ENCODE measurements at regions not wholly inside any gene's neighbourhood (a gene's known extent, or its start where the extent isn't known, plus 50 kb on each side); places are given as distances from the start of the nearest gene placed in this dataset.
"Not testable (repeated sequence)": the region's sequence is repeated elsewhere in the genome, so short reads cannot be mapped to it uniquely, and the experiment has no call there.

DNA sequence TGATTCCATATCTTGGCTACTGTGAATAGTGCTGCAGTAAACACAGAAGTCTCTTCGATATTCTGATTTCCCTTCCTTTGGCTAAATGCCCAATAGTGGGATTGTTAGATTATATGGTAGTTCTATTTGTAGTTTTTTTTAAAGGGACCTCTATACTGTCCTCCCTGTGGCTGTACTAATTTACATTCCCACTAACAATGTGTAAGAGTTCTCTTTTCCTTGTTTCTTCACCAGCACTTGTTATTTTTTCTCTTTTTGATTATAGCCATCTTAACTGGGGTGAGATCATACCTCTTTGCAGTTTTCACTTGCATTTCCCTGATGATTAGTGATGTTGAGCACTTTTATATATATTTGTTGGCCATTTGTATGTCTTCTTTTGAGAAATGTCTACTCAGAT, 102.0 kb downstream of the CARTPT start:
- TF ChIP-seq ZFX (IDR thresholded peaks at IDR 0.05) (no peak), CTCF (conservative IDR thresholded peaks at IDR 0.05) (no peak)

DNA sequence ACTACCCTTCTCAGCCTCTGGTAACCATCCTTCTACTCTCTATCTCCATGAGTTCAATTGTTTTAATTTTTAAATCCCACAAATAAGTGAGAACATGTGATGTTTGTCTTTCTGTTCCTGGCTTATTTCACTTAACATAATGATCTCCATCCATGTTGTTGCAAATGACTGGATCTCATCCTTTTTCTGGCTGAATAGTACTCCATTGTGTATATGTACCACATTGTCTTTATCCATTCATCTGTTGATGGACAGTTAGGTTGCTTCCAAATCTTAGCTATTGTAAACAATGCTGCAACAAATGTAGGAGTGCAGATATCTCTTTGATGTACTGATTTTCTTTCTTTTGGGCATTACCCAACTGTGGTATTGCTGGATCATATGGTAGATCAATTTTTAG, 103.0 kb downstream of the CARTPT start:
- H3K27ac ChIP-seq: not testable (repeated sequence)

More for the DNA sequence above, 102.0 kb downstream of the CARTPT start:
- H3K27ac ChIP-seq: no peak overlapping the region

GRCh38 chr5:71825992-71826391, 106.9 kb downstream of the CARTPT start:
- no peak overlapping the region for H3K27ac ChIP-seq
- TF ChIP-seq CTCF (conservative IDR thresholded peaks at IDR 0.05): no peak
- TF ChIP-seq ZFX (IDR thresholded peaks at IDR 0.05): no peak

GRCh38 chr5:71828291-71829040, 109.4 kb downstream of the CARTPT start:
- H3K27ac ChIP-seq: no peak overlapping the region
- TF ChIP-seq ZFX (IDR thresholded peaks at IDR 0.05) (no peak), CTCF (conservative IDR thresholded peaks at IDR 0.05) (no peak)

DNA sequence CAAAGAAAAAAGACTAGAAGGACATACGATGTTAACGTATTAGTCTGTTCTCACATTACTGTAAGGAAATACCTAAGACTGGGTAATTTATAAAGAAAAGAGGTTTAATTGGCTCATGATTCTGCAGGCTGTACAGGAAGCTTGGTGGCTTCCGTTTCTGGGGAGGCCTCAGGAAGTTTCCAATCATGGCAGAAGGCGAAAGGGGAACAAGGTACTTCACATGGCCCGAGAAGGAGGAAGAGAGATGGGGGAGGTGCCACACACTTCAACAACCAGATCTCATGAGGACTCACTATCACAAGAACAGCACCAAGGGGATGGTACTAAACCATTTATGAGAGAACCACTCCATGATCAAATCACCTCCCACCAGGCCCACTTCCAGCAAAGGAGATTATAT, 110.1 kb downstream of the CARTPT start:
- H3K27ac ChIP-seq: no peak overlapping the region
- TF ChIP-seq ZFX (IDR thresholded peaks at IDR 0.05): no peak

GRCh38 chr5:71830681-71831539, 111.8 kb downstream of the CARTPT start:
- no peak overlapping the region for H3K27ac ChIP-seq
- TF ChIP-seq ZFX (IDR thresholded peaks at IDR 0.05) (no peak), CTCF (conservative IDR thresholded peaks at IDR 0.05) (no peak)

DNA sequence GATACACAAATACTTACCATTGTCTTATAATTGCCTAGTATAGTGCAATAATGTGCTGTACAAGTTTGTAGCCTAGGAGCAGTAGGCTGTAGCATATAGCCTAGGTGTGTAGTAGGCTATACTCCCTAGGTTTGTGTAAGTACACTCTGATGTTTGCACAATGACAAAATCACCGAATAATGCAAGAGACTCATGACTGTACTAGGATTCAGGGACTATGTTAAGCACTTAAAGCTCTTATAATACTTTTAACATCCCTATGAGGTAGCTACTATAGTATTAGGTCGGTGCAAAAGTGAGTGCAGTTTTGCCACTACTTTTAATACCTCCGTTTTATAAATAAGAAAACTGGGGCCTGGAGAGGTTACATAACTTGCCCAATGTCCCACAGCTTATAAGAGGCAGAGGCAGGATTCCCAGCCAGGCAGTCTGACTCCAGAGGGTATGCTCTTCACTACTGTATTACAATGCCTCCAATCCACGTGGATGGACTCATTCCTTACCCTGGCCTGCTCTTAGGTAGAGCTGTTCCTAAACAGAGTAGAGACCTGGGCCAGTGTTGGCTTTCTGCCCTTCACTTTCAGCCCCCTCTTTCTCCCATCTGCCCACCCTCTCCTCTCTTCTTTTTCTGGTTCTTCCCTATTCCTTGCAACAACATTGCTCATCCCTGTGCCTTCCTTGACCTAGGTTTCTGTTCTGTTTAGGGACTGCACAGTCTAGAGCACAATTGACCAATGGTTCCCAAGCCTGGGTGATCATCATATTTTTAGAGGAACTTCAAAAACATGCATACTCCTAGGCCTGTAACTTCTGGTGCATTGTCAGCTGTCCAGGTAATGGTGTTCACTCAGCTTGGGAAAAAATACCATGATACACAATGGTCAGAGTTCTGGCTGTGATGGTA, 114.0 kb downstream of the CARTPT start:
- H3K27ac ChIP-seq: no peak overlapping the region
- TF ChIP-seq ZFX (IDR thresholded peaks at IDR 0.05) (no peak), CTCF (conservative IDR thresholded peaks at IDR 0.05) (no peak)

DNA sequence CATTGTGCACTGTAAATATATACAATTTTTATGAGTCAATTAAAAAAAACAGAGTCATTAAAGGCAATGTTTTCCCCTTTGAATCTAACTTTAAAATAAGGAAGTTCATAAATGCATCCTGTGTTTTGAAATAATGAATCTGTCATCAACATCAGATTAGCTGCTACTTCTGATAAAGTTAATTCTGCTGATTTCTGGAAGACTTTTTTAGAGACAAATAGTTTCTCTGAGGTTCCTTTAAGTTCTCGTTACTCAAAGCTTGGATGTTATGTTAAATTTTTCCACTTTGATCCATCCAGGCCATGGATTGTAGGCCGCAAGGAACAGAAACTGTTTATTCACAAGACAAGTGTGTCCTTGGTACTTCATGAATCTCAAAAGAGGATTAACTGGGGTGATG, 115.5 kb downstream of the CARTPT start:
- H3K27ac ChIP-seq: no peak overlapping the region
- TF ChIP-seq ZFX (IDR thresholded peaks at IDR 0.05) (no peak), CTCF (conservative IDR thresholded peaks at IDR 0.05) (no peak)

Data from C4-2B (cell line).